ENCODE measurements at regions not wholly inside any gene's neighbourhood (a gene's known extent, or its start where the extent isn't known, plus 50 kb on each side); places are given as distances from the start of the nearest gene placed in this dataset.

DNA sequence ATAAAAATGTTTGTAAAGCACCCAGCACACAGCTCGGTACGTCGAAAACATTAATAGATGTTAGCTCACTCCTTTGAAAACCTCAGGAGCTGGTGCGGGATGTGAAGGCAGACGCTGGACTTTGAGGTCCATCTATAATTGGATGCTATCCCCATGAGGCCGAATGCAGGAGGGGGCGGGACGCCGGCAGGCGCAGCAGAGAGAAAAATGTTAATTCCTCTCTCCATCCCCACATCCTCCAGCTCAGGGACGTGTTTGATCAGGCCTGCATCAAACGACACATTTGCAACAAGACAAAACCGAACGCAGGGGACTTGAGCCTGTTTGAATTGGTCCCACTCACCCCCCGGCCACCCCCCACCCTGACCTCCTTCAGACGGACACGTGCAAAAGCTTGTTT, 231.0 kb downstream of the RBM19 start:
- H2BK120ac ChIP-seq (ENCODE audit: low read depth, low read length) = no peak overlapping the region
- H2BK15ac ChIP-seq (replicated peaks; ENCODE audit: low read depth) = no peak overlapping the region
- H3K4me1 ChIP-seq (ENCODE audit: control insufficient read depth, low read depth, low read length) = no peaks in the 10 kb centered on the region
- no peaks in the 10 kb centered on the region for H3K79me1 ChIP-seq (ENCODE audit: low read length)
- DNase-seq = no peak
- H2AK5ac ChIP-seq (ENCODE audit: low read length) = no peak overlapping the region
- no peak overlapping the region for H3K4me2 ChIP-seq (ENCODE audit: low read length)
- H3K56ac ChIP-seq (ENCODE audit: low read length) = no peak overlapping the region
- H3K79me2 ChIP-seq (ENCODE audit: control insufficient read depth, insufficient read depth, low read length) = no peaks in the 10 kb centered on the region
- no peak overlapping the region for H2BK5ac ChIP-seq (ENCODE audit: low read length)
- no peaks in the 10 kb centered on the region for H3K27me3 ChIP-seq (ENCODE audit: insufficient read depth, low read length, poor library complexity)
- no peak overlapping the region for H3K23ac ChIP-seq (ENCODE audit: low read length)
- H3K4ac ChIP-seq (ENCODE audit: low read depth, low read length) = no peak overlapping the region
- H4K8ac ChIP-seq (ENCODE audit: low read depth, low read length) = no peak overlapping the region
- WGBS (ENCODE audit: extremely low coverage, insufficient coverage, low lambda C conversion rate) = no CpG with 5 or more reads among the region's 17 CpGs
- H3K27ac ChIP-seq (ENCODE audit: low read depth, low read length) = no peak overlapping the region
- H3K4me3 ChIP-seq (ENCODE audit: low read length) = no peak overlapping the region
- no peaks in the 10 kb centered on the region for H3K36me3 ChIP-seq (ENCODE audit: control insufficient read depth, insufficient read depth, low read length)
- H4K5ac ChIP-seq (ENCODE audit: low read length) = no peak overlapping the region
- H3K18ac ChIP-seq (ENCODE audit: low read length) = no peak overlapping the region
- no peak overlapping the region for H3K9ac ChIP-seq (ENCODE audit: low read length)

- Histone ChIP-seq H3K79me1 (ENCODE audit: low read length) (no peaks in the 10 kb centered on the region), H2AK5ac (ENCODE audit: low read length) (no peak overlapping the region), H3K4ac (ENCODE audit: low read depth, low read length) (no peak overlapping the region), H3K4me2 (ENCODE audit: low read length) (no peak overlapping the region), H3K27ac (ENCODE audit: low read depth, low read length) (no peak overlapping the region), H4K8ac (ENCODE audit: low read depth, low read length) (no peak overlapping the region), H2BK120ac (ENCODE audit: low read depth, low read length) (no peak overlapping the region), H3K18ac (ENCODE audit: low read length) (no peak overlapping the region), H3K36me3 (ENCODE audit: control insufficient read depth, insufficient read depth, low read length) (no peaks in the 10 kb centered on the region), H3K56ac (ENCODE audit: low read length) (no peak overlapping the region), H3K9ac (ENCODE audit: low read length) (no peak overlapping the region), H2BK5ac (ENCODE audit: low read length) (no peak overlapping the region), H3K27me3 (ENCODE audit: insufficient read depth, low read length, poor library complexity) (no peaks in the 10 kb centered on the region), H3K23ac (ENCODE audit: low read length) (no peak overlapping the region), H3K4me3 (ENCODE audit: low read length) (no peak overlapping the region), H3K4me1 (ENCODE audit: control insufficient read depth, low read depth, low read length) (no peaks in the 10 kb centered on the region), H2BK15ac (replicated peaks; ENCODE audit: low read depth) (no peak overlapping the region), H4K5ac (ENCODE audit: low read length) (no peak overlapping the region), H3K79me2 (ENCODE audit: control insufficient read depth, insufficient read depth, low read length) (no peaks in the 10 kb centered on the region)
- no peak for DNase-seq
- no CpG with 5 or more reads among the region's 3 CpGs for WGBS (ENCODE audit: extremely low coverage, insufficient coverage, low lambda C conversion rate)
Measured at GRCh38 chr12:113734503-113734902, 231.6 kb downstream of the RBM19 start.

DNA sequence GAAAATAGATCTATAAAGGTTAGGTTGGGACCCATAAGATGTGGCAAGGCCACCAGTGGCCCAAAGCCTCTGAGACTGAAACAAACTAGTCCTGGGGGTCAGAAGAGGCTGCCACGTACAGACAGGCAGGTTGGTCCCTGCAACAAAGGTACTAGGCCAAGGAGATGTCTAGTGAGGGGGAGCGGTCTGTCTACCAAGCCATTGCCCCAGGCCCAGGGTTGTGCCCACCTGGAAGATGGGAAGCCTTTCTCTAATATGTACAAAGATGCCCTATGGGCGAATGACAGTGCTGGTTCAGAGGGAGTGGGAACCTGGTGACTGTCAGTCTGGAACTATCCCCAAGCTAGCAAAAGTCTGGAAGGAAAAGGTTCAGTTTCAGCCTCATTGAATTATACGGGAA, 233.2 kb downstream of the RBM19 start:
- Histone ChIP-seq H3K4me3 (ENCODE audit: low read length) (no peak overlapping the region), H4K5ac (ENCODE audit: low read length) (no peak overlapping the region), H2AK5ac (ENCODE audit: low read length) (no peak overlapping the region), H4K8ac (ENCODE audit: low read depth, low read length) (no peak overlapping the region), H3K56ac (ENCODE audit: low read length) (no peak overlapping the region), H3K9ac (ENCODE audit: low read length) (no peak overlapping the region), H3K79me2 (ENCODE audit: control insufficient read depth, insufficient read depth, low read length) (no peaks in the 10 kb centered on the region), H3K4ac (ENCODE audit: low read depth, low read length) (no peak overlapping the region), H3K4me1 (ENCODE audit: control insufficient read depth, low read depth, low read length) (no peaks in the 10 kb centered on the region), H3K27me3 (ENCODE audit: insufficient read depth, low read length, poor library complexity) (no peaks in the 10 kb centered on the region), H3K36me3 (ENCODE audit: control insufficient read depth, insufficient read depth, low read length) (no peaks in the 10 kb centered on the region), H3K23ac (ENCODE audit: low read length) (no peak overlapping the region), H2BK120ac (ENCODE audit: low read depth, low read length) (no peak overlapping the region), H2BK15ac (replicated peaks; ENCODE audit: low read depth) (no peak overlapping the region), H3K18ac (ENCODE audit: low read length) (no peak overlapping the region), H3K79me1 (ENCODE audit: low read length) (no peaks in the 10 kb centered on the region), H3K4me2 (ENCODE audit: low read length) (no peak overlapping the region), H3K27ac (ENCODE audit: low read depth, low read length) (no peak overlapping the region), H2BK5ac (ENCODE audit: low read length) (no peak overlapping the region)
- DNase-seq = no peak
- no CpG with 5 or more reads among the region's 4 CpGs for WGBS (ENCODE audit: extremely low coverage, insufficient coverage, low lambda C conversion rate)

GRCh38 chr12:113727651-113728061, 238.5 kb downstream of the RBM19 start:
- DNase-seq = peak; percentile 93
- Histone ChIP-seq H3K56ac (ENCODE audit: low read length) (no peak overlapping the region), H2AK5ac (ENCODE audit: low read length) (no peak overlapping the region), H3K36me3 (ENCODE audit: control insufficient read depth, insufficient read depth, low read length) (no peaks in the 10 kb centered on the region), H3K4me1 (ENCODE audit: control insufficient read depth, low read depth, low read length) (no peaks in the 10 kb centered on the region), H3K4me2 (ENCODE audit: low read length) (no peak overlapping the region), H3K79me1 (ENCODE audit: low read length) (no peaks in the 10 kb centered on the region), H4K5ac (ENCODE audit: low read length) (no peak overlapping the region), H3K23ac (ENCODE audit: low read length) (no peak overlapping the region), H2BK15ac (replicated peaks; ENCODE audit: low read depth) (no peak overlapping the region), H3K27me3 (ENCODE audit: insufficient read depth, low read length, poor library complexity) (no peaks in the 10 kb centered on the region), H3K9ac (ENCODE audit: low read length) (no peak overlapping the region), H3K4ac (ENCODE audit: low read depth, low read length) (no peak overlapping the region), H2BK120ac (ENCODE audit: low read depth, low read length) (no peak overlapping the region), H2BK5ac (ENCODE audit: low read length) (no peak overlapping the region), H3K4me3 (ENCODE audit: low read length) (no peak overlapping the region), H4K8ac (ENCODE audit: low read depth, low read length) (no peak overlapping the region), H3K27ac (ENCODE audit: low read depth, low read length) (no peak overlapping the region), H3K79me2 (ENCODE audit: control insufficient read depth, insufficient read depth, low read length) (no peaks in the 10 kb centered on the region), H3K18ac (ENCODE audit: low read length) (no peak overlapping the region)
- WGBS (ENCODE audit: extremely low coverage, insufficient coverage, low lambda C conversion rate) = no CpG with 5 or more reads among the region's 1 CpG

DNA sequence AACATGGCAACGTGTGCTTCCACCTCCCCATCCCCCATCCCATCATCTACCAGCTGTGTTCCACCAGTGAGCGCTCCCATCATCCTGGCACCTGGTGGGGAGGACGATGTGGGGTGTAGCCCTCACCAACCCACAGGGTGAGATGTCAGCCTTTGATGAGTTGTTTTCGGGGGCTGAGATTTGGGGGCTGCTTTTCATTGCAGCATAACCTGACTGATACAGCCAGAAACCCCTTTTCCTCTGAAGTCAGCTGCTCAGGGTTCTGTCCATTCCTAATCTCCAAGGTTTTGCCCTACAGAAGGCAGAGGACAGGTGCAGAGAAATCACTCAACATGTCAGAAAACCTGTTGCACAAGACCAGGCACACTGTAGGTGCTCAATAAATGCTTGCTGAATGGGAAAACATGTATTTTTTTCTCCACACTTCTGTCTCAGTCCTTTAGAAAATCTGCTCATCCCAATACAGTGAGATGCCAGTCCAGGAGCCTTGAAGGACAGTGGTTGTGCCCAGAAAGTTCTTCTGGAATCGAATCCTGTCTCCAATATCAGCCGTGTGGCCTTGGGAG, 239.8 kb downstream of the RBM19 start:
- no peaks in the 10 kb centered on the region for H3K79me1 ChIP-seq (ENCODE audit: low read length)
- no peak overlapping the region for H4K8ac ChIP-seq (ENCODE audit: low read depth, low read length)
- no peak overlapping the region for H2BK120ac ChIP-seq (ENCODE audit: low read depth, low read length)
- no peak overlapping the region for H3K9ac ChIP-seq (ENCODE audit: low read length)
- H2BK5ac ChIP-seq (ENCODE audit: low read length) = no peak overlapping the region
- DNase-seq = no peak
- H2AK5ac ChIP-seq (ENCODE audit: low read length) = no peak overlapping the region
- WGBS (ENCODE audit: extremely low coverage, insufficient coverage, low lambda C conversion rate) = no CpG with 5 or more reads among the region's 6 CpGs
- H3K4me2 ChIP-seq (ENCODE audit: low read length) = no peak overlapping the region
- no peaks in the 10 kb centered on the region for H3K4me1 ChIP-seq (ENCODE audit: control insufficient read depth, low read depth, low read length)
- H3K4ac ChIP-seq (ENCODE audit: low read depth, low read length) = no peak overlapping the region
- H3K27me3 ChIP-seq (ENCODE audit: insufficient read depth, low read length, poor library complexity) = no peaks in the 10 kb centered on the region
- H3K79me2 ChIP-seq (ENCODE audit: control insufficient read depth, insufficient read depth, low read length) = no peaks in the 10 kb centered on the region
- H3K56ac ChIP-seq (ENCODE audit: low read length) = no peak overlapping the region
- no peaks in the 10 kb centered on the region for H3K36me3 ChIP-seq (ENCODE audit: control insufficient read depth, insufficient read depth, low read length)
- H3K4me3 ChIP-seq (ENCODE audit: low read length) = no peak overlapping the region
- H3K18ac ChIP-seq (ENCODE audit: low read length) = no peak overlapping the region
- H3K23ac ChIP-seq (ENCODE audit: low read length) = no peak overlapping the region
- no peak overlapping the region for H4K5ac ChIP-seq (ENCODE audit: low read length)
- H3K27ac ChIP-seq (ENCODE audit: low read depth, low read length) = no peak overlapping the region
- no peak overlapping the region for H2BK15ac ChIP-seq (replicated peaks; ENCODE audit: low read depth)

- H4K8ac ChIP-seq (ENCODE audit: low read depth, low read length) = no peak overlapping the region
- no peak overlapping the region for H3K4me3 ChIP-seq (ENCODE audit: low read length)
- no peak overlapping the region for H3K27ac ChIP-seq (ENCODE audit: low read depth, low read length)
- H3K27me3 ChIP-seq (ENCODE audit: insufficient read depth, low read length, poor library complexity) = no peaks in the 10 kb centered on the region
- H3K4me2 ChIP-seq (ENCODE audit: low read length) = no peak overlapping the region
- no peak overlapping the region for H3K4ac ChIP-seq (ENCODE audit: low read depth, low read length)
- no peak overlapping the region for H2BK5ac ChIP-seq (ENCODE audit: low read length)
- H2BK120ac ChIP-seq (ENCODE audit: low read depth, low read length) = no peak overlapping the region
- DNase-seq = no peak
- no CpG with 5 or more reads among the region's 2 CpGs for WGBS (ENCODE audit: extremely low coverage, insufficient coverage, low lambda C conversion rate)
- H3K56ac ChIP-seq (ENCODE audit: low read length) = no peak overlapping the region
- no peaks in the 10 kb centered on the region for H3K4me1 ChIP-seq (ENCODE audit: control insufficient read depth, low read depth, low read length)
- H3K36me3 ChIP-seq (ENCODE audit: control insufficient read depth, insufficient read depth, low read length) = no peaks in the 10 kb centered on the region
- H3K23ac ChIP-seq (ENCODE audit: low read length) = no peak overlapping the region
- no peaks in the 10 kb centered on the region for H3K79me1 ChIP-seq (ENCODE audit: low read length)
- no peaks in the 10 kb centered on the region for H3K79me2 ChIP-seq (ENCODE audit: control insufficient read depth, insufficient read depth, low read length)
- H3K18ac ChIP-seq (ENCODE audit: low read length) = no peak overlapping the region
- no peak overlapping the region for H2BK15ac ChIP-seq (replicated peaks; ENCODE audit: low read depth)
- H2AK5ac ChIP-seq (ENCODE audit: low read length) = no peak overlapping the region
- H3K9ac ChIP-seq (ENCODE audit: low read length) = no peak overlapping the region
- no peak overlapping the region for H4K5ac ChIP-seq (ENCODE audit: low read length)
Measured at GRCh38 chr12:113725557-113725876, 240.6 kb downstream of the RBM19 start.
